IPS-18a (cell line): ENCODE measurements at regions not wholly inside any gene's neighbourhood (a gene's known extent, or its start where the extent isn't known, plus 50 kb on each side); places are given as distances from the start of the nearest gene placed in this dataset.

ENCODE experiments used
- H3K27ac ChIP-seq: one replicate; pipeline ENCODE4 v1.5.1; 2013; ENCODE audit warnings: low read length
- H3K27me3 ChIP-seq: one replicate; pipeline ENCODE4 v1.6.1; 2013; ENCODE audit warnings: mild to moderate bottlenecking, low read length; ENCODE audit not compliant: control insufficient read depth, insufficient read depth
- H3K36me3 ChIP-seq: one replicate; pipeline ENCODE4 v1.6.1; 2013; ENCODE audit warnings: low read depth, low read length; ENCODE audit not compliant: control insufficient read depth
- H3K4me1 ChIP-seq: one replicate; pipeline ENCODE4 v1.6.1; 2013; ENCODE audit warnings: low read depth, low read length; ENCODE audit not compliant: control insufficient read depth
- H3K4me3 ChIP-seq: one replicate; pipeline ENCODE4 v1.5.1; 2013; ENCODE audit warnings: low read length
- H3K9ac ChIP-seq: one replicate; pipeline ENCODE4 v1.6.1; 2013; ENCODE audit warnings: mild to moderate bottlenecking, low read length, moderate library complexity
- H3K9me3 ChIP-seq: one replicate; pipeline ENCODE4 v1.6.1; 2013; ENCODE audit warnings: low read depth, low read length; ENCODE audit not compliant: control insufficient read depth

DNA sequence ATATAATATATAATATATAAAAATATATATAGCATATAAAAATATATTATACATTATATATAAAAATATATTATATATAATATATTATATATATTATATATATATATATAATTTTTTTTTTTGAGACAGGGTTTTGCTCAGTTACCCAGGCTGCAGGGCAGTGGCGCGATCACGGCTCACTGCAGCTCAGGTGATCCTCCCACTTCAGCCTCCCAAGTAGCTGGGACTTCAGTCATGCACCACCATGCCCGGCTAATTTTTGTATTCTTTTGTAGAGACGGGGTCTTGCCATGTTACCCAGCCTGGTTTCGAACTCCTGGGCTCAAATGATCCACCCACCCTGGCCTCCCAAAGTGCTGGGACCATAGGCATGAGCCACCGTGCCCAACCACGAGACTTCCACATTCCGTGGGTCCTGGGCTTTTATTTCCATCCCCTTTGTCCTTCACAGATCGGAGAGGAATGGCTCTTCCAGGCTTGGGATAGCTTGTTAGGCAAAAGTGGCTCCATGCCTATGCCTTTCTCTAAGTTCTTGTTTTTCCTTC, 62.0 kb upstream of the IER5L start:
- Histone ChIP-seq H3K27ac (no peak overlapping the region), H3K9me3 (no peaks in the 10 kb centered on the region), H3K36me3 (no peaks in the 10 kb centered on the region), H3K4me1 (peaks cover 5% of the 10 kb centered on the region), H3K27me3 (no peaks in the 10 kb centered on the region), H3K9ac (no peak overlapping the region), H3K4me3 (no peak overlapping the region)

- Histone ChIP-seq H3K4me1 (peaks cover 5% of the 10 kb centered on the region), H3K36me3 (no peaks in the 10 kb centered on the region), H3K27me3 (no peaks in the 10 kb centered on the region), H3K27ac (no peak overlapping the region), H3K9me3 (no peaks in the 10 kb centered on the region), H3K9ac (no peak overlapping the region), H3K4me3 (no peak overlapping the region)
These were observed 59.7 kb upstream of the IER5L start for GRCh38 chr9:129237803-129238202.

DNA sequence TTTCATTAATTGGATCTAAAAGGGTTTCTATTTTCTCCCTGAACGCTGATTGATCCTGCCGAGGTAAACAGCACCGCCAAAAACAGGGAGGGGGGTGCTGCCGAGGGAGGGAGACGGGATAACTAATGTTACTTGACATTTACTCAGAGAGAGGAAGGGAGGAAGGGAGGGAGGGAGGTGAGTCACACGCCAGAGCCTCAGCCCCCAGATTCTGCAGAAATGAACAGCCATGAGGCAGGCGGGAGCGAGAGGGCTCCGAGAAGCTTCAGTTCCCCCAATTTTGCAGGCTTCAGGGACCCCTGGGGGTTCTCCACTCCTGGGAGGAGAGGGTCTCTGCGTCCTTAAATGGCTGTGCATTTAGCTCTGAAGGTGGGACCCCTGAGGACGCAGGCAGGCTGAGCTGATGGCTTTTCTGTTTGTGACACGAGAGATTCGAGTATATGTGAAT, 59.1 kb upstream of the IER5L start:
- no peaks in the 10 kb centered on the region for H3K9me3 ChIP-seq
- no peak overlapping the region for H3K9ac ChIP-seq
- H3K36me3 ChIP-seq, result no peaks in the 10 kb centered on the region
- no peaks in the 10 kb centered on the region for H3K27me3 ChIP-seq
- no peak overlapping the region for H3K4me3 ChIP-seq
- peaks cover 5% of the 10 kb centered on the region for H3K4me1 ChIP-seq
- H3K27ac ChIP-seq, result no peak overlapping the region

DNA sequence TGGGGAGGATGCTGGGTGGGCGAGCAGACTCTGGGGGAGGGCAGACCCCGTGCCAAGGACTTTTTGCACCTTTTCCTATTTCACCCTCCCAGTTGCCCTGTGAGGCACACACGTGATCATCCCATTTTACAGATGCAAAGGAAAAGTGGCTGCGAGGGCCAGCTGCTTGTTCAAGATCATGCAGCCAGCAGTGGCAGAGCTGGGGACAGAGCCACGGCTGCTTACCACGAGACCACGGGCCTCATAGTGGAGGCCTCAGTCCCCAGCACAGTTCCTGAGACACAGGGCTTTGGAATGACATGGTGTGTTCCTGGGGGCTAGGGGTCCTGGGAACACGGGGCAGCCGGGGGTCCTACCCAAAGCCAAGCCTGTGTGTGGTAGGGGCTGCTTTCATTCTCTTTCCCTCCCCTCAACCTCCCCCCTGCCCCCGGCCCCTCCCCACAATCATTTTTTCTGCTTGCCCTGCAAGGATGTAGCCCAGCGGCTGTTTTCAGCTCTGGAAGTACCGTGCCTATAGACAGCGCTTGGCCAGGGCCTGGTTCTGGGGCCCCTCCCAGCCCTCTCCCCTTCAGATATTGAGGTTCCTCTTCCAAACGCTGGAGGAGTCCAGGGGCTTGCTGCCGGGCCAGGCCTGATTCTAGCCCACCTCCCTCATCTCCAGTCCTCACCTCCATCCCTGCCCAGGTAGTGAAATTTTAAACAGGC, 58.5 kb upstream of the IER5L start:
- Histone ChIP-seq H3K4me1 (peaks cover 5% of the 10 kb centered on the region), H3K36me3 (no peaks in the 10 kb centered on the region), H3K9ac (no peak overlapping the region), H3K4me3 (no peak overlapping the region), H3K27ac (no peak overlapping the region), H3K27me3 (no peaks in the 10 kb centered on the region), H3K9me3 (no peaks in the 10 kb centered on the region)

GRCh38 chr9:129235931-129236331, 57.9 kb upstream of the IER5L start:
- H3K27me3 ChIP-seq, result no peaks in the 10 kb centered on the region
- no peaks in the 10 kb centered on the region for H3K36me3 ChIP-seq
- H3K9me3 ChIP-seq, result no peaks in the 10 kb centered on the region
- no peak overlapping the region for H3K4me3 ChIP-seq
- H3K27ac ChIP-seq, result no peak overlapping the region
- H3K4me1 ChIP-seq, result peaks cover 5% of the 10 kb centered on the region
- H3K9ac ChIP-seq, result no peak overlapping the region

GRCh38 chr9:129235041-129235930, 57.2 kb upstream of the IER5L start:
- H3K27ac ChIP-seq, result no peak overlapping the region
- no peak overlapping the region for H3K4me3 ChIP-seq
- no peaks in the 10 kb centered on the region for H3K9me3 ChIP-seq
- no peak overlapping the region for H3K9ac ChIP-seq
- no peaks in the 10 kb centered on the region for H3K36me3 ChIP-seq
- H3K27me3 ChIP-seq, result no peaks in the 10 kb centered on the region
- peaks cover 5% of the 10 kb centered on the region for H3K4me1 ChIP-seq

DNA sequence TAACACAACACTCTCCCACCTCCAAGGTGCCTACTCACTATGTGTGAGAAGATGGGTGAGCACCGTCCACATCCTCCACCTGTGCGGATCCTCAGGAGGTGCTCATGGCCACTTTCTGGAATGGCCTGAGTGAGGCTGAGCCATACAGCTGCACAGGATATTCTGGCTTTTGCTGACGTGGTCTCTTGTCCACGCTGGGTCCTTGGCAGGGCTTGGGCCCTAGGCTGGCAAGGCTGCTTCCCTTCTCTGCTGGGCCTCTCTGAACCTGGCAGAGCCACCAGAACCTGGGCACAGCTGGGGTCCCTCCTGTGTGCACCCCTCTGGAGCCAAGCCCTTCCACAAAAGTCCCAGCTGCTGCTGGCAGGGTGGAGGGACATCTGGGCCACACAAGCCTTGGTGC, 56.4 kb upstream of the IER5L start:
- H3K9me3 ChIP-seq, result no peaks in the 10 kb centered on the region
- H3K4me3 ChIP-seq, result no peak overlapping the region

DNA sequence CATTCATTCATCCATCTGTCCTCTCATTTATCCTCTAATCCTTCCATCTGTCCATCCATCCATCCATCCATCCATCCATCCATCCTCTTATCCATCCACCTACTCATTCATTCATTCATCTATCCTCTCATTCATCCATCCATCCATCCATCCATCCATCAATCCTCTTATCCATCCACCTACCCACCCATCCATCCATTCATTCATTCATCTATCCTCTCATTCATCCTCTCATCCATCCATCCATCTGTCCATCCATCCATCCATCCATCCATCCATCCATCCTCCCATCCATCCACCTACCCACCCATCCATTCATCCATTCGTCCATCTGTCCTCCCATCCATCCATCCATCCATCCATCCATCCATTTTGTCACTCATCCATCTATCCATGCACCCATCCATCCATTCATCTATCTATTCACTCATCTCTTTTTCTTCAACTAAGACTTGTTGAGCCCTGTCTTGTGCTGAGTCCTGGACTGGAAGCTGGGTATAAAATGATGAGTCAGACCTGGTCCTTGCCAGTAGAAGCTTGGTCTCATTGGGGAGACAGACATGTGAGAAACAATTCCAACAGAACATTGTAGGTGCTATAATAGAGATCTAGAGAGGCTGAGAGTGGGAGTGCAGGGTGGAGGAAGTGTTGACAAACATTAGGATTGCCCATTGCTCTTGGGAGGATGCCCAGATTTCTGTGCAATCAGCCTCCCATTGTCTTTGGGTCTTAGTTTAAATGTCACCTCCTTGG, 55.0 kb upstream of the IER5L start:
- H3K27ac ChIP-seq, result no peak overlapping the region

More for the DNA sequence above, 56.4 kb upstream of the IER5L start:
- Histone ChIP-seq H3K27me3 (no peaks in the 10 kb centered on the region), H3K4me1 (peaks cover 5% of the 10 kb centered on the region), H3K27ac (no peak overlapping the region), H3K9ac (no peak overlapping the region), H3K36me3 (no peaks in the 10 kb centered on the region)

GRCh38 chr9:129231759-129232158, 53.7 kb upstream of the IER5L start:
- H3K9ac ChIP-seq, result no peak overlapping the region
- H3K4me1 ChIP-seq, result no peaks in the 10 kb centered on the region
- H3K27me3 ChIP-seq, result no peaks in the 10 kb centered on the region
- no peak overlapping the region for H3K4me3 ChIP-seq
- no peak overlapping the region for H3K27ac ChIP-seq
- no peaks in the 10 kb centered on the region for H3K36me3 ChIP-seq
- H3K9me3 ChIP-seq, result no peaks in the 10 kb centered on the region

More for the DNA sequence above, 55.0 kb upstream of the IER5L start:
- no peaks in the 10 kb centered on the region for H3K27me3 ChIP-seq
- H3K36me3 ChIP-seq, result no peaks in the 10 kb centered on the region
- H3K4me3 ChIP-seq, result no peak overlapping the region
- H3K4me1 ChIP-seq, result peaks cover 5% of the 10 kb centered on the region
- H3K9me3 ChIP-seq, result no peaks in the 10 kb centered on the region
- no peak overlapping the region for H3K9ac ChIP-seq

GRCh38 chr9:129231022-129231739, 53.1 kb upstream of the IER5L start:
- Histone ChIP-seq H3K36me3 (no peaks in the 10 kb centered on the region), H3K4me1 (peaks cover 1% of the 10 kb centered on the region), H3K27me3 (no peaks in the 10 kb centered on the region), H3K9ac (no peak overlapping the region), H3K4me3 (no peak overlapping the region), H3K27ac (no peak overlapping the region), H3K9me3 (no peaks in the 10 kb centered on the region)

GRCh38 chr9:129230302-129230701, 52.2 kb upstream of the IER5L start:
- H3K9me3 ChIP-seq, result no peaks in the 10 kb centered on the region
- H3K9ac ChIP-seq, result no peak overlapping the region
- H3K27me3 ChIP-seq, result no peaks in the 10 kb centered on the region
- no peaks in the 10 kb centered on the region for H3K36me3 ChIP-seq
- no peak overlapping the region for H3K27ac ChIP-seq
- H3K4me1 ChIP-seq, result peaks cover 3% of the 10 kb centered on the region
- no peak overlapping the region for H3K4me3 ChIP-seq
